HG03097 (cell line): ENCODE measurements at regions not wholly inside any gene's neighbourhood (a gene's known extent, or its start where the extent isn't known, plus 50 kb on each side); places are given as distances from the start of the nearest gene placed in this dataset.
"Not testable (repeated sequence)": the region's sequence is repeated elsewhere in the genome, so short reads cannot be mapped to it uniquely, and the experiment has no call there.

Experiments
- ATAC-seq: cut with Tn5 transposase; IDR thresholded peaks from one replicate; pipeline ENCODE4 v1.9.1; 2021; ENCODE audit not compliant: unreplicated experiment, low FRiP score

DNA sequence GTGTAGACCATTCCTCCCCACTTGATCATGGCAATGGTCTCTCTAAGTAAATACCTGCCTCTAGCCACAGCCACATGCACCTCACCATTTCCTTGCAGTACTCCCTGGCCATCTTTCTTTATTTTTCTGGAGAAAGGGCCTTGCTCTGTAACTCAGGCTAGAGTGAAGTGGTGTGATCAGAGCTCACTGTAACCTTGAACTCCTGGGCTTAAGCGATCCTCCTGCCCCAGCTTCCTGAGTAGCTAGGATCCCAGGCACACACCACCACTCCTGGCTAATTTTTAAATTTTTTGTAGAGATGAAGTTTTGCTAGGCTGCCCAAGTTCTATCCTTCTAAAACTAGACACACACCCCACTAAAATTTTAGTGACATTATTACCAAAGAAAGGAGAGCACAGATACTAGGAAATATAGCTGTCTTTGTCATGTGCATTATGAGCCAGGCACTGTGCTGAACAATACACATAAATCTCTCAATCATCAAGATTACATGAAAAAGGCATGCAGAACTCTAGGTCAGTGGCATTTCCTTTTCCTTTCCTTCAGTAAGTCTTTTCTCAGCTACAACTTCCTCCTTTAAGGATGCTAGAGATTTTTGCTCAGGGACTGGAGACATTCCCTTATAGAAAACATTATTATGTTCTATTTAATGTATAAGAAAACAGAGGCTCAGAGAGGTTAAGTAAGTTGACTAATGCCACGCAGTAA, 95.0 kb upstream of the SERBP1 start:
- no peak for ATAC-seq

- no peak for ATAC-seq
Observed at GRCh38 chr1:67528141-67528540, 97.9 kb upstream of the SERBP1 start.

DNA sequence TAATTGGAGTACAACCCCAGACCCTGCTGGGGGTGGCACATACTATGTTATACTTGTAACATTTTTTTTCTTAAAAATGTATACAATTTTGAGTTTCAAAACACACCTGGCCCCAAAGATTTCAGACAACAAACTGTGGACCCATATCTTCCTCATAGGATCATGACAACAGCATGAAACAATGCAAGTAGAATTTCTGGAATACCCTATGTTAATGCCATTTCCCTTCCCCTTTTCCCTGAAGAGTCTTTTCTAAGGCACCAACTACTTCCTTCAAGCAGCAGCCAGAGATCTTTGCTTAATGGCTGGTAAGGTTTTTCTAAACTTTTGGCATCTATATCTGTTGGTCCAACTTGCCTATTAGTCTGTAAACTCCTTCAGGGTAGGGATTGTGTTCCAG, 99.9 kb upstream of the SERBP1 start:
- ATAC-seq = no peak

DNA sequence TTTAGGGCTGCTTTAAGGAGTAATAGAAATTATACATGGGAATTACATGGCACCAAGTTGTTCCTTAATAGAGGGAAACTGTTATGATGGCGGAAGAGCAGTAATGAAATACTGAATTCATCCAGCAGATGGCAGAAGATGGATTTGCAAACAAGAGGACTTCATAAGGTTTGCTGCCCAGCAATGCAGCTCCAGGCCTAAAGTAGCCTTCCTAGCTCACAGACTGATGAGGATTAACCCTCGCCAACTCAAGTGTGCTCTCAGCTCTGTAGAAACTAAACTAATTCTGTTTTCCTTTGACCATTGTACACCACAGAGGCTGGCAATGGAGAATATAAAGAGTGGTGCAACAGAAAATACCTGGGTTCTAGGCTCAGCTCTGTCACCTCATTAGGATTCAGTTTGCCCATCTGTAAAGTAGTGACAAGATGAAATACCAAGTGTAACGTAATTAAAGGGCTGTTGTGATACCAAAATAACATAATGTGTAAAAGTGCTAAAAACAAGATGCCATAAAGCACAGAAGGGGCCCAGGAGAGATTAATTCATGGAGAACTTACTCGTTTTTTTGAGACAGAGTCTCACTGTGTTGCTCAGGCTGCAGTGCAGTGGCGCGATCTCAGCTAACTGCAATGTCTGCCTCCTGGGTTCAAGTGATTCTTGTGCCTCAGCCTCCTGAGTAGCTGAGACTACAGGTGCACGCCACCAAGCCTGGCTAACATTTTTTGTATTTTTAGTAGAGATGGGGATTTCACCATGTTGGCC, 102.4 kb upstream of the SERBP1 start:
- ATAC-seq = no peak

DNA sequence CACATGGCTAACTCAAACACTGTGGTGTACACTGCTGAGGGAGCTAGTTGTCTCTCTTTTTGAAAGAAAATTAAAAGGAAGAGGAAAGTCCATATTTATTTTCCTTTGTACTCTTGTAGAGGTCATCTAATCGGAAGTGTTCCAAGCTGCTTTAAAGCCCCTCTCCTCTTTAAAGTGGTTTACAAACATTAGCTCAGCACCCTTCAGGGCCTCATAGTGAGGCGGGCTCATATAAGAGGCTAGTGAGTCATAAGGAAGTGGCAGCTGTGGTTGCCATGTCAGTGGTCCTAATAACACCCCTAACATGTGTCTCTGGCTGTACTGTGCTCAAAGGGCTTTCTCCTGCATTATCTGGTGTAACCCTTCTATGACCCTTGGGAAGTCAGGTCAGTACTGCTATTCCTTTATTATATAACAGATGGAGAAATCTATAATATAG, 104.4 kb upstream of the SERBP1 start:
- ATAC-seq = no peak

DNA sequence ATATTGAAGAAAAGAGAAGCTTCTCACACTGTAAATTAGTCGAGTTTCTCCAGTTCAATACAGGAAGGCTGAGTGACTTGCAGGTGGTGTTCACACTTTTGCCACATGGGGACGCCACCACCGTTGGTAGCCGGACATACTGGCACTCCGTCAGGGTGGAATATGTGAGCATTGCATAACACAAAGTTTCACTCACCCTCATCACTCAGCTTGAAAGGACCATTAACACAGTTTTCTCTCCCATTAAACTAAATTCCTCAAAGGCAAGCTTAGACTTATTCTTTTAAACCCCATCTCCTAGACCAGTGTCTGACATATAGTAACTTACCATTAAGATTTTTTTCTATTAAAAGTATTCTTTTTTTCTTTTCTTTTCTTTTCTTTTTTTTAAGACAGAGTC, 105.3 kb upstream of the SERBP1 start:
- peak; percentile 71 for ATAC-seq

- no peak for ATAC-seq
Observed at GRCh38 chr1:67536957-67537666, 106.9 kb upstream of the SERBP1 start.

DNA sequence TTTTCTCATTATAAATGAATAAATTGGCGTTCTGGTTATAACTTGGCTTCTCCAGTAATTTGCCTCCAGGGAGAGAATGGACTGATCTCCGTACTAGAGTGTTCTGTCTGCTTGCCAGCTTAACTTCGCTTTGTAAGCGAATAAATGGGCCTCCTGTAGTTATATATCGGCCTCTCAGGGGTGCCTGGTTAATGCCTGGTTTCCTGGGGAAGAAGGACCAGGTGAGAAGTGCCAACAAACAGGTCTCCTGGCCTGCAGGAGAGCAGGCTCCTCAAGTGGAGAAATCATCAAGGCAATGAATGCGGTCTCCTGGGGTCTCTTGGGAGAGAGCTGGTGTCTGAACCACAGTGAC, 107.4 kb upstream of the SERBP1 start:
- no peak for ATAC-seq

GRCh38 chr1:67540025-67540732, 110.0 kb upstream of the SERBP1 start:
- no peak for ATAC-seq

GRCh38 chr1:67540733-67541125, 110.5 kb upstream of the SERBP1 start:
- no peak for ATAC-seq

DNA sequence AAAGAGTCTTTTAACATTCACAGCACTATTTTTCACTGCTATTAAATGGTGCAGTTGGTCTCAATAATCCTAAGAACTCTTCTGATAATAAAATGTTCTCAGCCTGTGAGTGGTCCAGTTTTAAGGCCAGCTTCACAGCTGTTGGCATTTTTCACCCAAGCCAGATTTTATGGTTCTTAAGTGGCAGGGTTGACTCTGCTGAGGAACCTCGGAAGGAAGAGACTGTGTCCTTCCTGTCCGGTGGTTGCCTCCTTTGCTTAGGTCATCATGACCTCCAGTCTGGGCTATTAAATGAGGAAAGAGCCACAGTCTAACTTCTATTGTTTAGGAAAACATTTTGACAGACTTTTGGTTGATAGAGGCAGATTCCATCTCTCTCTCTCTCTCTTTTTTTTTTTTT, 112.5 kb upstream of the SERBP1 start:
- no peak for ATAC-seq

GRCh38 chr1:67544921-67545320, 114.7 kb upstream of the SERBP1 start:
- ATAC-seq = no peak

DNA sequence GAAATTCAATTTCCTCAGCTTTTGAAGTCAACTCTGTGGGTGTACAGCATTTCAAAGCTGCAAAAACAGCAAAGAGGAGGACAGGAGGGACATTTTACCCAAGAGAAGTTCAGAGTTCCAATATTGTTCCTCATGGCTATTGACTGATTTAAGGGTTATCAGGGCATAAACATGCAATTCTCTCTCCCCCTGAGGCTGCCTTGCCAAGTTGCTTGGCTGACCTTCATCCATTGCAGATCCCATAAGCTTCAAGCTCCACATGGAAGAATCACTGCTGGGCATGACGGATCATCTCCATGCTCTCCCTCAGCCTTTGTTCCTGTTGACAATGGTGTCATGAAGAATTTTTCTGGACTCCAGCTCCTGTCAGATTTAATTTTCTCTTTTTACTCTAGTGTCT, 115.2 kb upstream of the SERBP1 start:
- no peak for ATAC-seq

- no peak for ATAC-seq
Observed at GRCh38 chr1:67551375-67551774, 121.2 kb upstream of the SERBP1 start.

- no peak for ATAC-seq
Observed at GRCh38 chr1:67552336-67552759, 122.1 kb upstream of the SERBP1 start.

GRCh38 chr1:67554204-67554603, 124.0 kb upstream of the SERBP1 start:
- not testable (repeated sequence) for ATAC-seq

GRCh38 chr1:67555461-67556296, 125.5 kb upstream of the SERBP1 start:
- no peak for ATAC-seq

GRCh38 chr1:67556297-67556900, 126.2 kb upstream of the SERBP1 start:
- no peak for ATAC-seq

DNA sequence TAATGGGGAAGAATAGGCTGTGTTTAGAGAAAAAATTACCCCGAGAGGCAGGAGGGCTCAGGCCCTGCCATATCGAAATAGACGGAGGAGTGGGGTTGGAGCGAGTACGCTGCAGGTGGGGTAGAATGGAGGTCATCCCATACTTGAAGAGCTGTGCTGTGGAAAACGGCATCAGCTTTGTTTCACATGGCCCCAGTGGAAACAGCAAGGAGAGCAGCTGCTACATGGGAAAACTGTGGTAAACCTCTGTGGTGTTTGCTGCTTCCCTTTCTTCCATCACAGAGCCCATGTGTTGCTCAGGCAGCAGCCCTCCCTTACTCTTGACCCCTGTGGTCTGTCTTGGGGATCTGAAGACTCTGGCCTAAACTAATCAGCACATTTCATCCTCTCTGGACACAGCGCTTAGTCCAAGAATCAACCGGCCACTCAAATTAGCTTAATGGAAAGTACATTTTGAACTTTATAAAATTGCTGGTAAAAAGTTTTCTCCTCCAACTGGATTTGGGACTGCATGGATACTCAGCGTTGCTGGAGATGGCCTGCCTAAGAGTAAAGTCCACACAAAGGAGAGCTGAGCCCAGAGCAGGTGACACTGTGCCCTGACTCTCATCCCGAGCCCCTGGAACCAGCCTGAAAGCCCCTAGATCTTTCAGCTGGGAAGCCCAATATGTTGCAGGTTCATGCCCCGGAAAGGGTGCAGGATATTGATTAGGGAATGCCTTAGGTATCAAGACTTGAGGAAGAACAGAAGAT, 127.1 kb upstream of the GADD45A start:
- no peak for ATAC-seq
